Panc1 (cell line): ENCODE measurements at regions not wholly inside any gene's neighbourhood (a gene's known extent, or its start where the extent isn't known, plus 50 kb on each side); places are given as distances from the start of the nearest gene placed in this dataset.

ENCODE experiments used
- ATAC-seq: fragments of 200-7000 bp; cut with Tn5 transposase; 2 replicates; pipeline ENCODE4 v1.9.1; 2020; ENCODE audit warnings: mild to moderate bottlenecking, moderate library complexity
- BruUV-seq: library from RNA; stranded (reverse); fragments of 400-500 nt; replicated peaks from 2 replicates; lab custom pipeline; 2021; lab: Mats Ljungman, UMichigan
- CTCF ChIA-PET: fragments of 300-600 bp; sonication (Branson Sonifier 250); formaldehyde crosslinking; loops from one replicate; lab custom pipeline; 2022; ENCODE audit warnings: antibody characterized with exemption; lab: Charles Lee
- POLR2A ChIA-PET: fragments of 300-600 bp; sonication (Branson Sonifier 250); formaldehyde crosslinking; loops from one replicate; lab custom pipeline; 2022; ENCODE audit warnings: antibody characterized with exemption; lab: Charles Lee
- DNase-seq: peaks from one replicate; pipeline ENCODE4 v3.0.0-alpha.2; 2010; ENCODE audit warnings: low read depth, low spot score
- H3K27ac ChIP-seq: 2 replicates; pipeline ENCODE4 v1.5.1; 2011; ENCODE audit warnings: mild to moderate bottlenecking, low read length, inconsistent platforms
- H3K27me3 ChIP-seq: fragments of 200-500 bp; sonication (Bioruptor generic); 2 replicates; pipeline ENCODE4 v1.6.0; 2014; ENCODE audit warnings: low read length, inconsistent platforms; ENCODE audit not compliant: control insufficient read depth, insufficient read depth
- H3K36me3 ChIP-seq: fragments of 200-500 bp; sonication (Bioruptor generic); 2 replicates; pipeline ENCODE4 v1.5.1; 2014; ENCODE audit warnings: inconsistent platforms, mild to moderate bottlenecking, low read length, moderate library complexity; ENCODE audit not compliant: control insufficient read depth, insufficient read depth
- H3K4me1 ChIP-seq: 2 replicates; pipeline ENCODE4 v1.5.1; 2011; ENCODE audit warnings: inconsistent platforms, mild to moderate bottlenecking, low read length, moderate library complexity; ENCODE audit not compliant: control insufficient read depth, insufficient read depth
- H3K4me3 ChIP-seq, 2 experiments: 2 replicates each; pipeline ENCODE4 v1.5.1; 2011 to 2012; ENCODE audit warnings: low read depth in 2 of 2, low read length in 2 of 2, mild to moderate bottlenecking in 2 of 2, inconsistent platforms in 1 of 2, moderate library complexity in 1 of 2
- H3K9me3 ChIP-seq: fragments of 200-500 bp; sonication (Bioruptor generic); 2 replicates; pipeline ENCODE4 v1.5.1; 2014; ENCODE audit warnings: low read depth, mild to moderate bottlenecking, inconsistent platforms, low read length, moderate library complexity; ENCODE audit not compliant: control insufficient read depth, insufficient read depth
- POLR2AphosphoS5 ChIP-seq: IDR thresholded peaks from 2 replicates; pipeline ENCODE4 v1.6.1; 2012; ENCODE audit warnings: mild to moderate bottlenecking, low read depth, low read length, moderate library complexity
- SIN3A ChIP-seq: IDR thresholded peaks from 2 replicates; pipeline ENCODE4 v1.6.1; 2012; ENCODE audit warnings: low read depth, mild to moderate bottlenecking, low read length, moderate library complexity, borderline replicate concordance; ENCODE audit not compliant: insufficient read depth
- TCF7L2 ChIP-seq: IDR thresholded peaks from 2 replicates; pipeline ENCODE4 v1.6.1; 2011; ENCODE audit warnings: mild to moderate bottlenecking, low read depth, low read length, inconsistent platforms
- in situ Hi-C: cut with HindIII; loops from 2 replicates; pipeline ENCODE4 v1.10.0; 2016; ENCODE audit warnings: low sequenced_read_pairs, low pct_unique_long_range_greater_than_20kb
- intact Hi-C: fragments of 100-400 bp; cut with micrococcal nuclease; formaldehyde crosslinking; loops from one replicate; pipeline ENCODE4 v1.10.0; 2022; ENCODE audit not compliant: unreplicated experiment
- TF ChIP-seq, protein P1 (sequence below): fragments of 450-650 bp; IDR thresholded peaks from 2 replicates; pipeline ENCODE4 v1.5.1; 2017; ENCODE audit warnings: mild to moderate bottlenecking
- TF ChIP-seq, protein P2 (sequence below), 2 experiments: IDR thresholded peaks; 2 replicates each; pipeline ENCODE4 v1.6.1; 2011 to 2012; ENCODE audit warnings: low read depth in 2 of 2, control low read depth in 1 of 2, low read length in 1 of 2, mild to moderate bottlenecking in 1 of 2, moderate library complexity in 1 of 2; ENCODE audit not compliant: insufficient read depth in 1 of 2

DNA sequence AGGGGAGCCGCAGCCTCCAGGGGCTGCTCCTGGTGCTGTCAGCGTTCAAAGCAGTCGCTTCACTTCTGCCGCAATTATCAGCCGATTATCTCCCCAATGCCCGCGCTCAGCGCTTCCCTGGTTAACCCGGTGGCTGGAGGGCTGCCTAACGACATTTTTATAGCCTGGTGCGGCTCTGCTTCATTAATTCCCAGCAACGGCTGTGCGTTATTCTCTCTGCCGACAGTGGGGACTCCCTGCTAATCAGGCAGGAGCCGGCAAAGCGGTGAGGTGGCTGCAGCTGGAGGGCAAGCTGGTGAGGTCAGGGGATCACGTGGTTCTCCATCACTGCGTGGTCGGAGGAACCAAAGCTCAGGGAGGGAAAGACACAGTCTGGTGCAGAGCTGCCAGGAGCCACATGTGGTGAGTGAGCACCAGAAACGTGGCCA is 62.9 kb downstream of the GLRX5 start:
- DNase-seq, result no peak
- Histone ChIP-seq H3K27ac (no peak overlapping the region), H3K4me3 (no peak overlapping the region), H3K4me1 (no peaks in the 10 kb centered on the region; the same call in 1 of the 2 replicates), H3K27me3 (no peaks in the 10 kb centered on the region; the same call in none of the 2 replicates), H3K9me3 (no peaks in the 10 kb centered on the region), H3K36me3 (no peaks in the 10 kb centered on the region)
- ChIA-PET POLR2A (no interaction called here), CTCF (no interaction called here)
- peak; percentile 75 for ATAC-seq
- intact Hi-C loops (no loop called here), in situ Hi-C loops (no loop called here)
- BruUV-seq, result no TSS peak
- TF ChIP-seq SIN3A, result no peak
- TF ChIP-seq POLR2AphosphoS5, result no peak
- TF ChIP-seq TCF7L2, result no peak
- TF ChIP-seq, protein P1, sequence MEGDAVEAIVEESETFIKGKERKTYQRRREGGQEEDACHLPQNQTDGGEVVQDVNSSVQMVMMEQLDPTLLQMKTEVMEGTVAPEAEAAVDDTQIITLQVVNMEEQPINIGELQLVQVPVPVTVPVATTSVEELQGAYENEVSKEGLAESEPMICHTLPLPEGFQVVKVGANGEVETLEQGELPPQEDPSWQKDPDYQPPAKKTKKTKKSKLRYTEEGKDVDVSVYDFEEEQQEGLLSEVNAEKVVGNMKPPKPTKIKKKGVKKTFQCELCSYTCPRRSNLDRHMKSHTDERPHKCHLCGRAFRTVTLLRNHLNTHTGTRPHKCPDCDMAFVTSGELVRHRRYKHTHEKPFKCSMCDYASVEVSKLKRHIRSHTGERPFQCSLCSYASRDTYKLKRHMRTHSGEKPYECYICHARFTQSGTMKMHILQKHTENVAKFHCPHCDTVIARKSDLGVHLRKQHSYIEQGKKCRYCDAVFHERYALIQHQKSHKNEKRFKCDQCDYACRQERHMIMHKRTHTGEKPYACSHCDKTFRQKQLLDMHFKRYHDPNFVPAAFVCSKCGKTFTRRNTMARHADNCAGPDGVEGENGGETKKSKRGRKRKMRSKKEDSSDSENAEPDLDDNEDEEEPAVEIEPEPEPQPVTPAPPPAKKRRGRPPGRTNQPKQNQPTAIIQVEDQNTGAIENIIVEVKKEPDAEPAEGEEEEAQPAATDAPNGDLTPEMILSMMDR, result no peak
- TF ChIP-seq, protein P2, sequence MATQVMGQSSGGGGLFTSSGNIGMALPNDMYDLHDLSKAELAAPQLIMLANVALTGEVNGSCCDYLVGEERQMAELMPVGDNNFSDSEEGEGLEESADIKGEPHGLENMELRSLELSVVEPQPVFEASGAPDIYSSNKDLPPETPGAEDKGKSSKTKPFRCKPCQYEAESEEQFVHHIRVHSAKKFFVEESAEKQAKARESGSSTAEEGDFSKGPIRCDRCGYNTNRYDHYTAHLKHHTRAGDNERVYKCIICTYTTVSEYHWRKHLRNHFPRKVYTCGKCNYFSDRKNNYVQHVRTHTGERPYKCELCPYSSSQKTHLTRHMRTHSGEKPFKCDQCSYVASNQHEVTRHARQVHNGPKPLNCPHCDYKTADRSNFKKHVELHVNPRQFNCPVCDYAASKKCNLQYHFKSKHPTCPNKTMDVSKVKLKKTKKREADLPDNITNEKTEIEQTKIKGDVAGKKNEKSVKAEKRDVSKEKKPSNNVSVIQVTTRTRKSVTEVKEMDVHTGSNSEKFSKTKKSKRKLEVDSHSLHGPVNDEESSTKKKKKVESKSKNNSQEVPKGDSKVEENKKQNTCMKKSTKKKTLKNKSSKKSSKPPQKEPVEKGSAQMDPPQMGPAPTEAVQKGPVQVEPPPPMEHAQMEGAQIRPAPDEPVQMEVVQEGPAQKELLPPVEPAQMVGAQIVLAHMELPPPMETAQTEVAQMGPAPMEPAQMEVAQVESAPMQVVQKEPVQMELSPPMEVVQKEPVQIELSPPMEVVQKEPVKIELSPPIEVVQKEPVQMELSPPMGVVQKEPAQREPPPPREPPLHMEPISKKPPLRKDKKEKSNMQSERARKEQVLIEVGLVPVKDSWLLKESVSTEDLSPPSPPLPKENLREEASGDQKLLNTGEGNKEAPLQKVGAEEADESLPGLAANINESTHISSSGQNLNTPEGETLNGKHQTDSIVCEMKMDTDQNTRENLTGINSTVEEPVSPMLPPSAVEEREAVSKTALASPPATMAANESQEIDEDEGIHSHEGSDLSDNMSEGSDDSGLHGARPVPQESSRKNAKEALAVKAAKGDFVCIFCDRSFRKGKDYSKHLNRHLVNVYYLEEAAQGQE (IDR thresholded peaks at IDR 0.05; ENCODE audit: insufficient read depth in 1 of 2, low read depth in 2 of 2, low read length in 1 of 2), result no peak

DNA sequence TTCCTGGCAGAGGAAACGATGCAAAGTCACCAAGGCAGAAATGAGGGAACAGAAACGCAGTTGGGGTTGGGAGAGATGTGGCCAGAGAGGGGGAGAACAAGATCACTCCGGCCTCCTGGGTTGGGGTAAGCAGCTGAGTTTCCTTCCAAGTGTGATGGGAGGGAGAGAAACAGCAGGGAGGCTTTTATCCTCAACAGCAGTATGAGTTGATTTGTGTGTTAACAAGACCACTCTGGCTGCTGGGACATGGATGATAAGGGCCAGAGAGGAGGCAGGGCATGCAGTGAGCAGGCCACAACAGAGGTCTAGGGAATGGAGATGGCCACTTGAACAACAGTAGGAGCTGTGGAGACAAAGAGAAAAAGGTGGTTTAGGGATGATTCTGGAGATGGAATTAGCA is 66.8 kb downstream of the GLRX5 start:
- no peak overlapping the region for H3K4me3 ChIP-seq
- in situ Hi-C loops, result no loop called here
- H3K27me3 ChIP-seq, result no peaks in the 10 kb centered on the region; the same call in none of the 2 replicates
- no TSS peak for BruUV-seq
- no peaks in the 10 kb centered on the region; the same call in 1 of the 2 replicates for H3K4me1 ChIP-seq
- no peak for TF ChIP-seq POLR2AphosphoS5
- H3K9me3 ChIP-seq, result no peaks in the 10 kb centered on the region
- ATAC-seq (no peak), DNase-seq (no peak)
- intact Hi-C loops, result no loop called here
- no peaks in the 10 kb centered on the region for H3K36me3 ChIP-seq
- no peak overlapping the region for H3K27ac ChIP-seq
- CTCF ChIA-PET, result no interaction called here
- POLR2A ChIA-PET, result no interaction called here

- in situ Hi-C loops (no loop called here), intact Hi-C loops (no loop called here)
- H3K9me3 ChIP-seq, result no peaks in the 10 kb centered on the region
- no peak for DNase-seq
- no peak overlapping the region for H3K27ac ChIP-seq
- CTCF ChIA-PET, result no interaction called here
- no peak for ATAC-seq
- no TSS peak for BruUV-seq
- H3K36me3 ChIP-seq, result no peaks in the 10 kb centered on the region
- H3K4me3 ChIP-seq, result no peak overlapping the region
- no peaks in the 10 kb centered on the region for H3K4me1 ChIP-seq
- POLR2A ChIA-PET, result no interaction called here
- TF ChIP-seq, protein P1, result no peak
- no peak for TF ChIP-seq TCF7L2
- no peak for TF ChIP-seq POLR2AphosphoS5
- TF ChIP-seq, protein P2 (IDR thresholded peaks at IDR 0.05; ENCODE audit: insufficient read depth in 1 of 2, low read depth in 2 of 2, low read length in 1 of 2), result no peak
- TF ChIP-seq SIN3A, result no peak
- H3K27me3 ChIP-seq, result no peaks in the 10 kb centered on the region; the same call in none of the 2 replicates
Measured at GRCh38 chr14:95603415-95603814, 68.6 kb downstream of the GLRX5 start.
